ENCODE measurements at regions not wholly inside any gene's neighbourhood (a gene's known extent, or its start where the extent isn't known, plus 50 kb on each side); places are given as distances from the start of the nearest gene placed in this dataset.

GRCh38 chr18:45248240-45248903 lies 366.9 kb upstream of the SLC14A2 start:
- TF ChIP-seq, protein P1, sequence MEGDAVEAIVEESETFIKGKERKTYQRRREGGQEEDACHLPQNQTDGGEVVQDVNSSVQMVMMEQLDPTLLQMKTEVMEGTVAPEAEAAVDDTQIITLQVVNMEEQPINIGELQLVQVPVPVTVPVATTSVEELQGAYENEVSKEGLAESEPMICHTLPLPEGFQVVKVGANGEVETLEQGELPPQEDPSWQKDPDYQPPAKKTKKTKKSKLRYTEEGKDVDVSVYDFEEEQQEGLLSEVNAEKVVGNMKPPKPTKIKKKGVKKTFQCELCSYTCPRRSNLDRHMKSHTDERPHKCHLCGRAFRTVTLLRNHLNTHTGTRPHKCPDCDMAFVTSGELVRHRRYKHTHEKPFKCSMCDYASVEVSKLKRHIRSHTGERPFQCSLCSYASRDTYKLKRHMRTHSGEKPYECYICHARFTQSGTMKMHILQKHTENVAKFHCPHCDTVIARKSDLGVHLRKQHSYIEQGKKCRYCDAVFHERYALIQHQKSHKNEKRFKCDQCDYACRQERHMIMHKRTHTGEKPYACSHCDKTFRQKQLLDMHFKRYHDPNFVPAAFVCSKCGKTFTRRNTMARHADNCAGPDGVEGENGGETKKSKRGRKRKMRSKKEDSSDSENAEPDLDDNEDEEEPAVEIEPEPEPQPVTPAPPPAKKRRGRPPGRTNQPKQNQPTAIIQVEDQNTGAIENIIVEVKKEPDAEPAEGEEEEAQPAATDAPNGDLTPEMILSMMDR (IDR thresholded peaks at IDR 0.05; ENCODE audit: low read depth, low read length), result no peak
- no peak overlapping the region for H3K4me3 ChIP-seq (ENCODE audit: low read depth, low read length)

DNA sequence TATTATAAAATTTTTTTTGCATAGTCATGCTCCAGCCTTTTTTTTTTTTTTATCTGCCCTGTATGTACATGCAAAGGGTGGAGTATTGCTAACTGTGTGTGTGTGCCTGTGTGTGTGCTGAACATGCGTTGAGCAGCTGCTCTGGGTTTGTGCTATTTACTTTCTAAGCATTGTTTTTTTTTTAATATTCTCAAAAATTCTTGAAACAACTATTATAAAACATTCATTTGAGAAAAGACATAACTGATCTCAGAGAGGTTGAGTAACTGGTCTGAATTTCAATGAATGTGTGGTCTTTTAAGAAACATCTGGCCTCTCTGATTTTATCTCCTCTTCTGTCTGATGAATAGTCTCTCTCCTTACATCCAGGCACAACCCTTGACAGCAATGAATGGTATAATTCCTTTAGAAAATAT lies 366.0 kb upstream of the SLC14A2 start:
- TF ChIP-seq, protein P1 (IDR thresholded peaks at IDR 0.05; ENCODE audit: low read depth, low read length), result no peak
- H3K4me3 ChIP-seq (ENCODE audit: low read depth, low read length), result no peak overlapping the region

GRCh38 chr18:45250479-45250878 lies 364.8 kb upstream of the SLC14A2 start:
- TF ChIP-seq, protein P1 (IDR thresholded peaks at IDR 0.05; ENCODE audit: low read depth, low read length), result no peak
- H3K4me3 ChIP-seq (ENCODE audit: low read depth, low read length), result no peak overlapping the region

GRCh38 chr18:45251236-45251635 lies 364.0 kb upstream of the SLC14A2 start:
- TF ChIP-seq, protein P1 (IDR thresholded peaks at IDR 0.05; ENCODE audit: low read depth, low read length), result no peak
- no peak overlapping the region for H3K4me3 ChIP-seq (ENCODE audit: low read depth, low read length)

DNA sequence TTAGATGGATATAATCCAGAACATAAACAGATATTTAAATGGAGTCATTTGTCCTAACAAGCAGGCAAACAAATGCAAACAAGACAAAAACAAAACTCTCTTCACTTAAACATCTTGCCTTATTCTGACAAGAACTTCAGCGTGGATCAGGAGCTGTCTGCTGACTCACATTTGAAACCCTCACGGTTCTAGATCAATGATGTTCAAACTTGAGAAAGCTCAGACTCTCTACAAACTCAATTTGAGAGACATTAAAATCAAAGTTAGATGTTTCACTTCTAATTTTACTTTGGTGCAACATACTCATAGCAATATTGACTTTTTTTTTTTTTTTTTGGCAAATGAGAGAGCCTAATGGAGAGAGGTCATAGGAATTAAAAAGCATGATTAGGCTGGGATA lies 362.8 kb upstream of the SLC14A2 start:
- no peak overlapping the region for H3K4me3 ChIP-seq (ENCODE audit: low read depth, low read length)
- TF ChIP-seq, protein P1 (IDR thresholded peaks at IDR 0.05; ENCODE audit: low read depth, low read length), result no peak

DNA sequence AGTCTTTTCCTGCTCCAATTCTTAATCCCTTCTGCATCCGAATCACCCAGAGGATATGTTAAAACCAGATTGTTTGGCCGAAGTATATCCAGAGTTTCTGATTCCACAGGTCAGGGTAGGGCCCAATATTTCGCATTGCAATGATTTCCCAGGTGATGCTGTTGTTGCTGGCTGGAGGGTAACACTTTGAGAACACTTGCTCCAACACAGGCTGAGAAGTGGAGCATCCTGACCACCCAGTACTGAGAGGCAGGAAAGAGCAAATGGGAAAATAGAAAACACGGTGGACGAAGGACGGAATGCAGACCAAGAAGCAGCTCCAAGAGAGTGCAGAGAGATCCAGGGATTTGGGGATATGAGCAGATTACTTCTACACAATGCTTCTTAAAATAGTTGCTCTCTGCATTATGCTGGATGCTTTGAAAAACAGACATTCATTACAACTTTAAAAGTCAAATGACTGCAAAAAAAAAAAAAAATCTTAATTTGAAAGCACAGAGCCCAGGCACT lies 362.2 kb upstream of the SLC14A2 start:
- H3K4me3 ChIP-seq (ENCODE audit: low read depth, low read length), result no peak overlapping the region
- TF ChIP-seq, protein P1 (IDR thresholded peaks at IDR 0.05; ENCODE audit: low read depth, low read length), result no peak

- TF ChIP-seq, protein P1 (IDR thresholded peaks at IDR 0.05; ENCODE audit: low read depth, low read length), result no peak
- no peak overlapping the region for H3K4me3 ChIP-seq (ENCODE audit: low read depth, low read length)
Observed at GRCh38 chr18:45253973-45254708, 361.1 kb upstream of the SLC14A2 start.
